ENCODE measurements at regions not wholly inside any gene's neighbourhood (a gene's known extent, or its start where the extent isn't known, plus 50 kb on each side); places are given as distances from the start of the nearest gene placed in this dataset.

- Histone ChIP-seq H3K27ac (ENCODE audit: low read length) (no peak overlapping the region), H3K4me1 (ENCODE audit: control insufficient read depth in 1 of 2, insufficient read depth in 2 of 2, low read length in 2 of 2) (no peaks in the 10 kb centered on the region), H3K4me3 (ENCODE audit: low read depth in 1 of 2, low read length in 2 of 2) (no peak overlapping the region), H3K36me3 (ENCODE audit: control insufficient read depth in 1 of 2, insufficient read depth in 2 of 2, low read length in 2 of 2) (no peaks in the 10 kb centered on the region), H3K9me3 (ENCODE audit: control insufficient read depth in 1 of 2, low read length in 2 of 2) (no peaks in the 10 kb centered on the region), H3K27me3 (ENCODE audit: low read depth, low read length) (no peaks in the 10 kb centered on the region)
Observed at GRCh38 chr15:46701346-46701745, 1016.0 kb upstream of the SEMA6D start.

- no peak overlapping the region for H3K4me3 ChIP-seq (ENCODE audit: low read depth in 1 of 2, low read length in 2 of 2)
- no peaks in the 10 kb centered on the region for H3K27me3 ChIP-seq (ENCODE audit: low read depth, low read length)
- no peak overlapping the region for H3K27ac ChIP-seq (ENCODE audit: low read length)
- H3K36me3 ChIP-seq (ENCODE audit: control insufficient read depth in 1 of 2, insufficient read depth in 2 of 2, low read length in 2 of 2): no peaks in the 10 kb centered on the region
- no peaks in the 10 kb centered on the region for H3K4me1 ChIP-seq (ENCODE audit: control insufficient read depth in 1 of 2, insufficient read depth in 2 of 2, low read length in 2 of 2)
- H3K9me3 ChIP-seq (ENCODE audit: control insufficient read depth in 1 of 2, low read length in 2 of 2): no peaks in the 10 kb centered on the region
Observed at GRCh38 chr15:46701896-46702295, 1015.4 kb upstream of the SEMA6D start.

GRCh38 chr15:46703020-46703861 is 1014.1 kb upstream of the SEMA6D start:
- Histone ChIP-seq H3K4me3 (ENCODE audit: low read depth in 1 of 2, low read length in 2 of 2) (no peak overlapping the region), H3K9me3 (ENCODE audit: control insufficient read depth in 1 of 2, low read length in 2 of 2) (no peaks in the 10 kb centered on the region), H3K4me1 (ENCODE audit: control insufficient read depth in 1 of 2, insufficient read depth in 2 of 2, low read length in 2 of 2) (no peaks in the 10 kb centered on the region), H3K27me3 (ENCODE audit: low read depth, low read length) (no peaks in the 10 kb centered on the region), H3K27ac (ENCODE audit: low read length) (no peak overlapping the region), H3K36me3 (ENCODE audit: control insufficient read depth in 1 of 2, insufficient read depth in 2 of 2, low read length in 2 of 2) (no peaks in the 10 kb centered on the region)

GRCh38 chr15:46703871-46704637 is 1013.3 kb upstream of the SEMA6D start:
- Histone ChIP-seq H3K9me3 (ENCODE audit: control insufficient read depth in 1 of 2, low read length in 2 of 2) (no peaks in the 10 kb centered on the region), H3K27ac (ENCODE audit: low read length) (no peak overlapping the region), H3K27me3 (ENCODE audit: low read depth, low read length) (no peaks in the 10 kb centered on the region), H3K4me1 (ENCODE audit: control insufficient read depth in 1 of 2, insufficient read depth in 2 of 2, low read length in 2 of 2) (no peaks in the 10 kb centered on the region), H3K4me3 (ENCODE audit: low read depth in 1 of 2, low read length in 2 of 2) (no peak overlapping the region), H3K36me3 (ENCODE audit: control insufficient read depth in 1 of 2, insufficient read depth in 2 of 2, low read length in 2 of 2) (no peaks in the 10 kb centered on the region)

GRCh38 chr15:46707452-46707851 is 1009.9 kb upstream of the SEMA6D start:
- no peak overlapping the region for H3K4me3 ChIP-seq (ENCODE audit: low read depth in 1 of 2, low read length in 2 of 2)
- H3K9me3 ChIP-seq (ENCODE audit: control insufficient read depth in 1 of 2, low read length in 2 of 2): no peaks in the 10 kb centered on the region
- no peaks in the 10 kb centered on the region for H3K27me3 ChIP-seq (ENCODE audit: low read depth, low read length)
- no peaks in the 10 kb centered on the region for H3K36me3 ChIP-seq (ENCODE audit: control insufficient read depth in 1 of 2, insufficient read depth in 2 of 2, low read length in 2 of 2)
- H3K27ac ChIP-seq (ENCODE audit: low read length): no peak overlapping the region
- no peaks in the 10 kb centered on the region for H3K4me1 ChIP-seq (ENCODE audit: control insufficient read depth in 1 of 2, insufficient read depth in 2 of 2, low read length in 2 of 2)

GRCh38 chr15:46708226-46708625 is 1009.1 kb upstream of the SEMA6D start:
- no peaks in the 10 kb centered on the region for H3K36me3 ChIP-seq (ENCODE audit: control insufficient read depth in 1 of 2, insufficient read depth in 2 of 2, low read length in 2 of 2)
- H3K9me3 ChIP-seq (ENCODE audit: control insufficient read depth in 1 of 2, low read length in 2 of 2): no peaks in the 10 kb centered on the region
- no peak overlapping the region for H3K27ac ChIP-seq (ENCODE audit: low read length)
- H3K4me1 ChIP-seq (ENCODE audit: control insufficient read depth in 1 of 2, insufficient read depth in 2 of 2, low read length in 2 of 2): no peaks in the 10 kb centered on the region
- H3K27me3 ChIP-seq (ENCODE audit: low read depth, low read length): no peaks in the 10 kb centered on the region
- H3K4me3 ChIP-seq (ENCODE audit: low read depth in 1 of 2, low read length in 2 of 2): no peak overlapping the region

GRCh38 chr15:46709460-46710083 is 1007.7 kb upstream of the SEMA6D start:
- H3K4me3 ChIP-seq (ENCODE audit: low read depth in 1 of 2, low read length in 2 of 2): no peak overlapping the region
- H3K27me3 ChIP-seq (ENCODE audit: low read depth, low read length): no peaks in the 10 kb centered on the region
- no peaks in the 10 kb centered on the region for H3K4me1 ChIP-seq (ENCODE audit: control insufficient read depth in 1 of 2, insufficient read depth in 2 of 2, low read length in 2 of 2)
- H3K27ac ChIP-seq (ENCODE audit: low read length): no peak overlapping the region
- H3K9me3 ChIP-seq (ENCODE audit: control insufficient read depth in 1 of 2, low read length in 2 of 2): no peaks in the 10 kb centered on the region
- H3K36me3 ChIP-seq (ENCODE audit: control insufficient read depth in 1 of 2, insufficient read depth in 2 of 2, low read length in 2 of 2): no peaks in the 10 kb centered on the region

- Histone ChIP-seq H3K4me3 (ENCODE audit: low read depth in 1 of 2, low read length in 2 of 2) (no peak overlapping the region), H3K36me3 (ENCODE audit: control insufficient read depth in 1 of 2, insufficient read depth in 2 of 2, low read length in 2 of 2) (no peaks in the 10 kb centered on the region)
Observed at GRCh38 chr15:46710401-46710960, 1006.8 kb upstream of the SEMA6D start.

GRCh38 chr15:46713045-46713444 is 1004.3 kb upstream of the SEMA6D start:
- H3K36me3 ChIP-seq (ENCODE audit: control insufficient read depth in 1 of 2, insufficient read depth in 2 of 2, low read length in 2 of 2): no peaks in the 10 kb centered on the region
- H3K27me3 ChIP-seq (ENCODE audit: low read depth, low read length): no peaks in the 10 kb centered on the region
- H3K9me3 ChIP-seq (ENCODE audit: control insufficient read depth in 1 of 2, low read length in 2 of 2): no peaks in the 10 kb centered on the region

More at GRCh38 chr15:46710401-46710960, 1006.8 kb upstream of the SEMA6D start:
- Histone ChIP-seq H3K4me1 (ENCODE audit: control insufficient read depth in 1 of 2, insufficient read depth in 2 of 2, low read length in 2 of 2) (no peaks in the 10 kb centered on the region), H3K27me3 (ENCODE audit: low read depth, low read length) (no peaks in the 10 kb centered on the region), H3K9me3 (ENCODE audit: control insufficient read depth in 1 of 2, low read length in 2 of 2) (no peaks in the 10 kb centered on the region), H3K27ac (ENCODE audit: low read length) (no peak overlapping the region)

GRCh38 chr15:46714950-46715349 is 1002.4 kb upstream of the SEMA6D start:
- Histone ChIP-seq H3K36me3 (ENCODE audit: control insufficient read depth in 1 of 2, insufficient read depth in 2 of 2, low read length in 2 of 2) (no peaks in the 10 kb centered on the region), H3K4me3 (ENCODE audit: low read depth in 1 of 2, low read length in 2 of 2) (no peak overlapping the region), H3K27ac (ENCODE audit: low read length) (no peak overlapping the region), H3K9me3 (ENCODE audit: control insufficient read depth in 1 of 2, low read length in 2 of 2) (no peaks in the 10 kb centered on the region), H3K4me1 (ENCODE audit: control insufficient read depth in 1 of 2, insufficient read depth in 2 of 2, low read length in 2 of 2) (no peaks in the 10 kb centered on the region), H3K27me3 (ENCODE audit: low read depth, low read length) (no peaks in the 10 kb centered on the region)

More at GRCh38 chr15:46713045-46713444, 1004.3 kb upstream of the SEMA6D start:
- H3K27ac ChIP-seq (ENCODE audit: low read length): no peak overlapping the region
- H3K4me3 ChIP-seq (ENCODE audit: low read depth in 1 of 2, low read length in 2 of 2): no peak overlapping the region
- H3K4me1 ChIP-seq (ENCODE audit: control insufficient read depth in 1 of 2, insufficient read depth in 2 of 2, low read length in 2 of 2): no peaks in the 10 kb centered on the region

- no peaks in the 10 kb centered on the region for H3K27me3 ChIP-seq (ENCODE audit: low read depth, low read length)
- H3K4me1 ChIP-seq (ENCODE audit: control insufficient read depth in 1 of 2, insufficient read depth in 2 of 2, low read length in 2 of 2): no peaks in the 10 kb centered on the region
- no peak overlapping the region for H3K4me3 ChIP-seq (ENCODE audit: low read depth in 1 of 2, low read length in 2 of 2)
- no peak overlapping the region for H3K27ac ChIP-seq (ENCODE audit: low read length)
- peaks cover 5 to 8% of the 10 kb centered on the region in 2 donors for H3K9me3 ChIP-seq (ENCODE audit: control insufficient read depth in 1 of 2, low read length in 2 of 2)
- no peaks in the 10 kb centered on the region for H3K36me3 ChIP-seq (ENCODE audit: control insufficient read depth in 1 of 2, insufficient read depth in 2 of 2, low read length in 2 of 2)
Observed at GRCh38 chr15:46723308-46723707, 994.0 kb upstream of the SEMA6D start.

All from muscle layer of duodenum (tissue), 2 donors.